Peyer's patch (tissue), 4 donors: ENCODE measurements at regions not wholly inside any gene's neighbourhood (a gene's known extent, or its start where the extent isn't known, plus 50 kb on each side); places are given as distances from the start of the nearest gene placed in this dataset.

ENCODE experiments used
- CTCF ChIP-seq, 6 experiments: fragments of 450-650 bp in 4 of 6; fragments of 200-600 bp in 2 of 6; sonication (generic) in 1 of 6; IDR thresholded peaks; one replicate each; pipeline ENCODE4 v1.5.1; 2017 to 2019; ENCODE audit warnings: antibody characterized with exemption in 6 of 6, mild to moderate bottlenecking in 3 of 6, moderate library complexity in 1 of 6
- POLR2A ChIP-seq, 2 donors: fragments of 450-650 bp; IDR thresholded peaks; one replicate each; pipeline ENCODE4 v1.5.1; 2017; ENCODE audit warnings: antibody characterized with exemption in 2 of 2, mild to moderate bottlenecking in 2 of 2, moderate library complexity in 2 of 2

- TF ChIP-seq POLR2A (IDR thresholded peaks at IDR 0.05) (no peak), CTCF (IDR thresholded peaks at IDR 0.05) (no peak)
Measured at GRCh38 chr15:62889734-62890505, 152.6 kb upstream of the TPM1 start.
